Ascending aorta (tissue), 2 donors: ENCODE measurements at regions not wholly inside any gene's neighbourhood (a gene's known extent, or its start where the extent isn't known, plus 50 kb on each side); places are given as distances from the start of the nearest gene placed in this dataset.

Experiments used
- DNase-seq, 2 donors: peaks; one replicate each; pipeline ENCODE4 v3.0.0-alpha.2; 2019; ENCODE audit warnings: low spot score in 2 of 2
- H3K27ac ChIP-seq, 2 donors: fragments of 200-600 bp; sonication (generic); one replicate each; pipeline ENCODE4 v1.5.1; 2016 to 2017; ENCODE audit warnings: mild to moderate bottlenecking in 1 of 2
- H3K27me3 ChIP-seq: fragments of 200-600 bp; sonication (generic); one replicate; pipeline ENCODE4 v1.5.1; 2017
- H3K36me3 ChIP-seq, 2 donors: fragments of 200-600 bp; sonication (generic); one replicate each; pipeline ENCODE4 v1.5.1; 2016
- H3K4me1 ChIP-seq, 2 donors: fragments of 200-600 bp; sonication (generic); one replicate each; pipeline ENCODE4 v1.5.1; 2016 to 2017; ENCODE audit warnings: mild to moderate bottlenecking in 1 of 2
- H3K4me3 ChIP-seq, 2 donors: fragments of 200-600 bp; sonication (generic); one replicate each; pipeline ENCODE4 v1.5.1; 2016 to 2017; ENCODE audit warnings: mild to moderate bottlenecking in 1 of 2
- H3K9me3 ChIP-seq, 2 donors: fragments of 200-600 bp; sonication (generic); one replicate each; pipeline ENCODE4 v1.5.1; 2016
- CTCF ChIP-seq, 3 experiments: fragments of 200-600 bp in 2 of 3; fragments of 450-650 bp in 1 of 3; sonication (generic) in 2 of 3; IDR thresholded peaks; one replicate each; pipeline ENCODE4 v1.5.1; 2016 to 2019; ENCODE audit warnings: antibody characterized with exemption in 3 of 3, mild to moderate bottlenecking in 1 of 3, moderate library complexity in 1 of 3
- intact Hi-C: fragments of 100-400 bp; cut with DNase I; formaldehyde crosslinking; loops from one replicate; pipeline ENCODE4 v1.15.1; 2023

GRCh38 chr4:126144543-126145237 is 829.9 kb downstream of the FAT4 start:
- H3K27ac ChIP-seq, result no peak overlapping the region
- H3K27me3 ChIP-seq, result no peaks in the 10 kb centered on the region
- DNase-seq, result no peak
- no peaks in the 10 kb centered on the region for H3K9me3 ChIP-seq
- no peaks in the 10 kb centered on the region for H3K4me1 ChIP-seq
- H3K4me3 ChIP-seq, result no peak overlapping the region
- intact Hi-C loops, result no loop called here
- no peak for TF ChIP-seq CTCF (IDR thresholded peaks at IDR 0.05)
- H3K36me3 ChIP-seq, result no peaks in the 10 kb centered on the region

- Histone ChIP-seq H3K4me1 (no peaks in the 10 kb centered on the region), H3K27me3 (no peaks in the 10 kb centered on the region), H3K9me3 (no peaks in the 10 kb centered on the region), H3K27ac (no peak overlapping the region), H3K4me3 (no peak overlapping the region), H3K36me3 (no peaks in the 10 kb centered on the region)
- no peak for DNase-seq
- intact Hi-C loops, result no loop called here
- no peak for TF ChIP-seq CTCF (IDR thresholded peaks at IDR 0.05)
Measured at GRCh38 chr4:126168484-126168883, 853.7 kb downstream of the FAT4 start.

GRCh38 chr4:126172126-126172525 is 857.4 kb downstream of the FAT4 start:
- no peak overlapping the region for H3K27ac ChIP-seq
- TF ChIP-seq CTCF (IDR thresholded peaks at IDR 0.05), result no peak
- no peaks in the 10 kb centered on the region for H3K27me3 ChIP-seq
- H3K36me3 ChIP-seq, result no peaks in the 10 kb centered on the region
- no peak overlapping the region for H3K4me3 ChIP-seq
- no peaks in the 10 kb centered on the region for H3K4me1 ChIP-seq
- intact Hi-C loops, result no loop called here
- no peak for DNase-seq
- no peaks in the 10 kb centered on the region for H3K9me3 ChIP-seq

- H3K36me3 ChIP-seq, result no peaks in the 10 kb centered on the region
- H3K9me3 ChIP-seq, result no peaks in the 10 kb centered on the region
- H3K4me3 ChIP-seq, result no peak overlapping the region
- DNase-seq, result no peak
- intact Hi-C loops, result no loop called here
- TF ChIP-seq CTCF (IDR thresholded peaks at IDR 0.05), result no peak
- no peaks in the 10 kb centered on the region for H3K27me3 ChIP-seq
- H3K27ac ChIP-seq, result no peak overlapping the region
- no peaks in the 10 kb centered on the region for H3K4me1 ChIP-seq
Measured at GRCh38 chr4:126174627-126175026, 859.9 kb downstream of the FAT4 start.

GRCh38 chr4:126180642-126181041 is 865.9 kb downstream of the FAT4 start:
- H3K36me3 ChIP-seq, result no peaks in the 10 kb centered on the region
- intact Hi-C loops, result no loop called here
- no peaks in the 10 kb centered on the region for H3K9me3 ChIP-seq
- no peak overlapping the region for H3K4me3 ChIP-seq
- H3K27ac ChIP-seq, result no peak overlapping the region
- no peaks in the 10 kb centered on the region for H3K27me3 ChIP-seq
- H3K4me1 ChIP-seq, result no peaks in the 10 kb centered on the region
- no peak for TF ChIP-seq CTCF (IDR thresholded peaks at IDR 0.05)
- no peak for DNase-seq

- intact Hi-C loops, result no loop called here
- no peak overlapping the region for H3K4me3 ChIP-seq
Measured at GRCh38 chr4:126182336-126182735, 867.6 kb downstream of the FAT4 start.

More at GRCh38 chr4:126182336-126182735, 867.6 kb downstream of the FAT4 start:
- Histone ChIP-seq H3K4me1 (no peaks in the 10 kb centered on the region), H3K9me3 (no peaks in the 10 kb centered on the region), H3K27me3 (no peaks in the 10 kb centered on the region), H3K36me3 (no peaks in the 10 kb centered on the region), H3K27ac (no peak overlapping the region)
- no peak for TF ChIP-seq CTCF (IDR thresholded peaks at IDR 0.05)
- DNase-seq, result no peak
